Tongue (tissue), 1 donor: ENCODE measurements at regions not wholly inside any gene's neighbourhood (a gene's known extent, or its start where the extent isn't known, plus 50 kb on each side); places are given as distances from the start of the nearest gene placed in this dataset.

Experiments
- DNase-seq: peaks from one replicate; pipeline ENCODE4 v3.0.0-alpha.2; 2015

DNA sequence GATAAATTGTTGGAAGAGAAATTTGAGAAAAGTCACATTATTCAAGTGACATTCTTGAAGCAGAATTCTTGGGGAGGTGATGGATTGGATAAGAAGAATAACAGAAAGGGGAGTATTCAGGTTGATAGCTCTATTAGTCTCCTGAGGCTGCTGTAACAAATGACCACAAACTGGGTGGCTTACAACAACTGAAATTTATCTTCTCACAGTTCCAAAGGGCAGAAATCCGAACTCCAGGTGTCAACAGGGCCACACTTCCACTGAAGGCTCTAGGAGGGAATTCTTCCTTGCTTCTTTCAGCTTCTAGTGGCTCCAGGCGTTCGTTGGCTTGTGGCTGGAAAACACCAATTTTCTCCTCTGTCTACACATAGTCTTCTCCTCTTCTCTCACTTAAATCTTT, 99.8 kb downstream of the TES start:
- DNase-seq: no peak

GRCh38 chr7:116311259-116311658, 100.9 kb downstream of the TES start:
- DNase-seq: no peak

DNA sequence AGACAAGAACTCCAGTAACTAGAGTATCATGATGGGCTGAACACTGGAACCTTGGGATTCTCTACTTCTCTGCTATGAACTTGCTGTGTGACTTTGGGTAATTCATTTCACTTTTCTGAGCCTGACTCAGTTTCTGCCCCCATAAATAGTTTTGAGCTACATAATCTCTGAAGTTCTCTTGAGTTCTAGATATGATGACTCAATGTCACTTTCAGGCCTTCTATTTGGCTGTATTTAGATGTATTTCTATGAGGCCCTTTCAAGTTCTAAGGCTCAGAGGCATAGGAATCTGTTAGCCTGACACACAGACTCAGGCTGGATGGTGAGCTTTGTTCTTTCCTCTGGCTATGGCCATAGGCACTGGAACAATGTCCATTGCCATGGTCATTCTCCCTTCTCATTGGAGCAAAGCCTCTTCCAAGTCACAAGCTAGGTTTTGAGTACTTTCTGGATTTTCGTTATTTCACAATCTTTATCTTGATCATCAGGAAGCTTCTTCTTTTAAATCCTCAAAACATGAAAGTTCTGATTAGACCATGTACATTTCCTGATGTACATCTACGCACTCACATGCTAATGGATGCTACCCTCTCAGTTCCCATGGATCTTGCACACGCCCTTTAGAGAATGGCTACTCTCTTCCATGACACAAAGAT, 101.6 kb downstream of the TES start:
- DNase-seq: no peak

GRCh38 chr7:116315293-116315692, 105.0 kb downstream of the TES start:
- DNase-seq: peak; percentile 27

- DNase-seq: no peak
Measured at GRCh38 chr7:116315803-116316202, 105.5 kb downstream of the TES start.

- peak; percentile 53 for DNase-seq
Measured at GRCh38 chr7:116316838-116317628, 106.7 kb downstream of the TES start.

GRCh38 chr7:116317907-116318306, 107.6 kb downstream of the TES start:
- no peak for DNase-seq

DNA sequence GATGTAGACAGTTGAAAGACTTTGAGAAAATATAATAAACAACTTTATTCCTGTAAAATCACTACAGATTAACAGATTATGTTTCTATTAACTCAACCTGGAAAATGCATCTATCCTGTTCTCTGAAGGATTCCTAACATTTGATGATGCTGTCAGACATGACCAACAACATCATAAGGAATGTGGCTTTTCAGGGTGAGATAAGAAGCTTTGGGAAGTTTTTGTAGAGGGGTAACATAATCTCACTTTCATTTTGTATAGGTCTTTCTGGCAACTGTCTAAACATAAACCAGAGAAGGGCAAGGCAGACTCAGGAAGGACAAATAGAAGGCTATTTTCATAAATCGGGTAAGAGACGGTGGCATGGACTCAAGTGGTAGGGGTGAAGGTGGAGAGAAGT, 112.2 kb downstream of the TES start:
- DNase-seq: no peak

DNA sequence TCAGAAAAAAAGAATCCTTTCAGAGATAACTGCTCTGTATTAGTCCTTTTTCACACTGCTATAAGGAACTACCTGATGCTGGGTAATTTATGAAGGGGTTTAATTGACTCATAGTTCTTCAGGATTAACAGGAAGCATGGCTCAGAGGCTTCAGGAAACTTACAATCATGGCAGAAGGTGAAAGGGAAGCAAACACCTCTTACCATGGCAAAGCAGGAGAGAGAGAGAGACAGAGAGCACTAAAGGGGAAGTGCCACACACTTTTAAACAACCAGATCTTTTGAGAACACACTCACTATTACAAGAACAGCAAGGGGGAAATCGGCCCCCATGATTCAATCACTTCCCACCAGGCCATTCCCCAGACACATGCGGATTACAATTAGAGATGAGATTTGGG, 114.2 kb downstream of the TES start:
- DNase-seq: no peak

DNA sequence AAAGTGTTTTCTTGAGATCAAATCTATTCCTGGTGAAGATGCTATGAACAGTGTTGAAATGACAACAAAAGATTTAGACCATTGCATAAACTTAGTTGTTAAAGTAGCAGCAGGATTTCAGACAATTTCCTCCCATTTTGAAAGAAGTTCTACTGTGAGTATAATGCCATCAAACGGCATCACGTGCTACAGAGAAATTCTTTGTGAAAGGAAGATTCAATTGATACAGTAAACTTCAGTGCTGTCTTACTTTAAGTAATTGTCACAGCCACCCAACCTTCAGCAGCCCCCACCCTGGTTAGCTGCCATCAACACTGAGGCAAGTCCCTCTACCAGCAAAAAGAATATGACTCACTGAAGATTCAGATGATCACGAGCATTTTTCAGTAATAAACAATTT, 115.2 kb downstream of the TES start:
- DNase-seq: no peak

- no peak for DNase-seq
Measured at GRCh38 chr7:116327135-116327534, 116.8 kb downstream of the TES start.

- DNase-seq: no peak
Measured at GRCh38 chr7:116327752-116328151, 117.4 kb downstream of the TES start.

- no peak for DNase-seq
Measured at GRCh38 chr7:116328161-116328560, 117.8 kb downstream of the TES start.

- DNase-seq: no peak
Measured at GRCh38 chr7:116329686-116330503, 119.6 kb downstream of the TES start.

- DNase-seq: no peak
Measured at GRCh38 chr7:116331020-116331419, 120.7 kb downstream of the TES start.

DNA sequence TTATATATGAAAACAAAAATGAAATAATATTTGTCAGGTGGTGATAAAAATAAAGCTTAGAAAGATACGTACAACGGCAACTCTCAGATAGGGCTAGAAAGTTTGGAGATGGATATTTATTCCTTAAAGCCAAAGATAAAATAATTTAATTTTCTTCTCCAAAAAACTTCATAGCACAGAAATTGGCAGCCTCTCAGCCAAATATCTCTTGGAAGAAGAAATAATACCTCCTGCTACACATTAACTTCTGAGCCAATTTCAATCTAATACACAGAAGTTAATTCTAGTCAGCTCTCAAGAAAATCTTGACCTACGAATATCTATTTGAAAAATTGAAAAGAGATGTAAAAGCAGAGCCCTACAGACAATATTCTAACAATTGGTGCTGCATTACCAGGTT, 122.4 kb downstream of the TES start:
- no peak for DNase-seq

DNA sequence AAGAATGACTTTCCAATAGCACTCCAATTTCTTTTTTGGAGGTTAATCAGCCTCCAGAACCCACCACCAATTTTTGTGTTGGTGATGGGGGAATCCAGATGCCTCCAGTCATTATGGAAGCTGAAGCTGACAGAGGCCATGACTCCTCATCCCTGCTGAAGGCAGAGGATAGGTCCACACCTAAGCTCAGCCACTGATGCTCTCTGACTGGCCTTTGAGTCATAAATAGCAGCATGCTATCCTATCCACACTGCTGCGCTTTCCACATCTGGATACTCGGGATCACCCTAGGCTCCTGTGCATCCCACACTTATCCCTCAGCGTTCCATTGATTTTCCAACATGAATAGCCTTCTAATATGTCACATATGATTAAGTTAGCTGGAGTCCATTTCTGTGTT, 124.2 kb downstream of the TES start:
- no peak for DNase-seq

DNA sequence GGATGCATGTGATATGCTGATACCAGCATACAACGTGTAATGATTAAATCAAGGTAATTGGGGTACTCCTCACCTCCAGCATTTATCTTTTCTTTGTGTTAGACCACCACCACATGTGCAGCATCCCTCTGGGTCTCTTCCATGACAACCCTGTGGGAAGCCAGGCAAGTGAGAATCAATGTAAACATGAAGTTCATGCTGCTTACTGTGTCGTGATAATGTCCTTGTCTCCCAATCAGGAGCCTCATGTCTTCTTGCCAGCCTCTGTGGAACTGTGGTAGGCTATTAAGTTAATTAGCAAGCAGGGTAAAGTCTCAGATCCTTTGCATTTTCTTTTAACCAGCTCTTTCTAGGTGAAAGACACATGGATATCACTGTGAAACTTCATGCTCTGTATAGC, 126.7 kb downstream of the TES start:
- DNase-seq: no peak

DNA sequence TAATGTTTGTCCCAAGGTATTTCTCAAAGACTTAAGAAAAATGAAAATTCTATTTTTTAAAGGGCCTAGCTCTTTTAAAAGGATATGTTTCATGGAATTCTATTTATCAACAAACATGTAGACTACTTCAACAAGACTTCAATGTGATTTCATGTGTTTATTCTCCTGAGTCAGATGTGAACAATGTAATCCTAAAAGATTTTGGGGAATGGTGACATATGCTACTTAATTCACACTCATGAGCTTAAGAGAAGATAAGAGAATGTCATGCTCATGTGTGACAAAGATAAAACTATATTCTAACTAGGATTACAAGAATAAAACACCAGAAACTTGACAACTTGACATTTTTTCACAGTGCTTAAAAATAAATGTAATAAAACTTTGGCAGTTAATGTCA, 127.5 kb downstream of the TES start:
- DNase-seq: no peak

DNA sequence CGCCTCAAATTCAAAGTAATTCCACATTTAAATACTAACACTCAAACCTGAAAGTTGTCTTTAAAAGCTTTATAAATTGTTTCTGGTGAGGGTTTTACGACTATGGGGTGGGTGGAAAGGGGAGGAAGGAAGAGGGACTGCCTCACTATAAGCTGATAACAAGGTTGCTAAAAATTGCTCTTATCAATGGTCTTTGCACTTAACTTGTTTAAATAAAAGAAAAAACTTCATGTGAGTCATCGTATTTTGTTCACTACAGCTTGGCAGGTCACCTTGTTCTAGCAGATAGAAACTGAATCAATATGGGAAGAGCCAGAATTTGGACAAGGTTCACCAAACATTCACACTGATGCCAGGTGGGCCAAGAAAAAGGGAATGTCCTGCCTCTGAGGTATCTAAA, 129.2 kb downstream of the TES start:
- DNase-seq: no peak

- DNase-seq: no peak
Measured at GRCh38 chr7:116340201-116340847, 130.0 kb downstream of the TES start.
